ENCODE measurements at regions not wholly inside any gene's neighbourhood (a gene's known extent, or its start where the extent isn't known, plus 50 kb on each side); places are given as distances from the start of the nearest gene placed in this dataset.

GRCh38 chr3:10583798-10584708, 78.7 kb upstream of the ATP2B2 start:
- DNase-seq (ENCODE audit: low spot score): no peak

- DNase-seq (ENCODE audit: low spot score): no peak
Measured at GRCh38 chr3:10585945-10586344, 80.6 kb upstream of the ATP2B2 start.

- DNase-seq (ENCODE audit: low spot score): peak; percentile 56
Measured at GRCh38 chr3:10594915-10595314, 89.5 kb upstream of the ATP2B2 start.

- no peak for DNase-seq (ENCODE audit: low spot score)
Measured at GRCh38 chr3:10596746-10597448, 91.5 kb upstream of the ATP2B2 start.

DNA sequence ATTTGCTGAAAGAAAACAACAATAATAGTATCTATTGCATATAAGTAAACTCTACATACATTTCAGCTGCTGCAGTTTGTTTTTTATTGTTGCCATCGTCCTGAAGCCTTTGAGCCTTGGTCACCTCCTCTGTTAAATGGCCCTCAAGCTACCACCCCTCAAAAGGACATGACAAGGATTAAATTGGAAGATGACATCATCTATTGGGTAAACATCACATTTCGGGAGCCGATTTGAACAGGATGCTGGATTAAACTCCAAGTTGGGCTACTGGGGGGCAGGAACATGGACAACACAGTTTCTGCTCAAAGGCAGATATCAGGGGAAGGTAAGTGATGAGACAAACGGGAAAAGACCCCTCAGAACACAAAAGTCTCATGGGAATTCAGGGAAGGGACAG, 92.3 kb upstream of the ATP2B2 start:
- no peak for DNase-seq (ENCODE audit: low spot score)

DNA sequence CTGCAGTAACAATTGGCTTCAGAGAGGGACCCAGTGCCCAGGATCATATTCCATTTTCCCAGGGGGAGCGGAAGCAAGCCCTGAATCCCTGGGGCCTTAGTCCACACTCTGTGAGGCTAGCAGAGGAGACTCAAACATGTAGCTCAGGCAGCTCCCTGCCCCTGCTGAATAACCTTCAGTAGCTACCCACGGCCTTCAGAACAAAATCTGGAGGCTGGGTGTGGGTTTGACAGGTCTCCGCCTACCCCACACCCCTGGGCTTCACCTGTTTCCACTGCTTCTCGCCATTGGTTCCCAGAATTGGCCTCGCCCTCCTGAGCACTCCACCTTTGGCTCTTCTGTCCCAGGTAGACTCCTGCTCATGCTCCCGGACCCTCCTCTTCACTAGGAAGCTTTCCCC, 93.6 kb upstream of the ATP2B2 start:
- DNase-seq (ENCODE audit: low spot score): no peak

DNA sequence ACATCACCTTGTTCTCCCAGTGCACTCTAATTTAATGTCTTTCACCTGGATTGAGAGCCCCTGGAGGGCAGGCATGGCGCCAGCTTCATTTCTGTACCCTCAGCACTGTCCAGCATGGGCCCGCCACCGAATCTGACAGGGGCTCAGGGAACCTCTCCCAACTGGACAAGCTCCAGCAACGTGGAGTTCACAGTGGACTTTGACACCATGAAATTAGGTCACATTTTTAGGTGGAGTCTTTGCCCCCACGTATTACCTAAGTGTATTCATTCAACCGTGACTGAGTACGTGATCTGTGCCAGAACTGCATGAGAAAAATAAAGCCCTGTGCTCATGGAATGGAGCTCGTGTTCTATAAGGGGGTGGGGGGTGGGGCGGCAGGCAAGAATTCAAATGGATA, 94.1 kb upstream of the ATP2B2 start:
- DNase-seq (ENCODE audit: low spot score): no peak

- no peak for DNase-seq (ENCODE audit: low spot score)
Measured at GRCh38 chr3:10600296-10600714, 94.9 kb upstream of the ATP2B2 start.

- no peak for DNase-seq (ENCODE audit: low spot score)
Measured at GRCh38 chr3:10600726-10601125, 95.3 kb upstream of the ATP2B2 start.

DNA sequence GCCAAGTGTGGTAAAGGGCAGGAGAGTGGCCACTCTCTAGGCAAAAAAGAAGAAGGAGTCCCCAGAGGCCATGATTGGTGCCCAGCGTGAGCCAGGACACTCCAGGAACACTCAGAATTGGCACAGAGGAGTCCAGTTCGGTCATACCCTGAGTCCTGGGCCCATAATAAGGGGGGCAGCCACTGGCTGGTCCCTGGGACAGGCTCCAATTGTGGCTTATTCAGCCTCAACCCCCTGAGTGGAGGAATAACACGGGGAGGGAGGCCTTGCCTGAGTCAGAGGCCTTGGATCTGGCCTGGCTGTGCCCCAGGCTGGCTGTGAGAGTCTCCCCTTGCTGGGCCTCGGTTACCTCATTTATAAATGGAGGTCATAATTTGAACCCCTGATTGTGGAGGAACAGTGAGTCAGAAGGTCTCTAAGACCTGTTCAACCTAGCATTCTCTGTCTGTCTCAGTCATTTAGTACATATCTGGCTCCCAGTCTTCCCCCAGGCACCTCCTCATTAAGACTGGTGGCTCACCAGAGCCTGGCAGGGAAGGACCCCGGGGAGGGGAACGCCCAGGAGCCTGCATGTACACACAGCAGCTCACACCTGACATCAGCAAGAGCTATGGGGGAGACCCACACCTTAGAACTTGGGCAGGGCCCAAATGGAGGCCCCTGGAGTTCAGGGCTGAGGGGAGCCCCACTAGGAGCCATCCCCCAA, 95.9 kb upstream of the ATP2B2 start:
- no peak for DNase-seq (ENCODE audit: low spot score)

DNA sequence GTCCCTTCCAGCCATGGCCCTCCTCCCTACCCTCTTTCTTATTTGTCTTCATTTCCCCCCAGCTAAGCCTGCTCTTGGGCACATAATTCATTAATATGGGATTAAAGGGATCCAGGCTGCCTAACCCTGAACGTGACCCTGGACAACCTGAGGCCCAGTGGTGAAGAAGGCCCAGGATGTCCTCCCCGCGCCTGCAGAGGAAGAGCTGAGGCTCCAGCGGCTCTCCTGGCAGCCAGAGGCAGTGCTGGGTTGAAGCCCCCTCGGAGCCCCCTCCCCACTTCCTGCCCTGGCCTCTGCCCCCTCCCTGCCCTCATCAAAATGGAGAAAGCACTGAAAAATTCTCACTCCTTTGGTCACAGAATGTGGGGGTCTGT, 96.5 kb upstream of the ATP2B2 start:
- DNase-seq (ENCODE audit: low spot score): no peak

- no peak for DNase-seq (ENCODE audit: low spot score)
Measured at GRCh38 chr3:10602271-10602670, 96.9 kb upstream of the ATP2B2 start.

GRCh38 chr3:10602769-10603768, 97.7 kb upstream of the ATP2B2 start:
- no peak for DNase-seq (ENCODE audit: low spot score)

DNA sequence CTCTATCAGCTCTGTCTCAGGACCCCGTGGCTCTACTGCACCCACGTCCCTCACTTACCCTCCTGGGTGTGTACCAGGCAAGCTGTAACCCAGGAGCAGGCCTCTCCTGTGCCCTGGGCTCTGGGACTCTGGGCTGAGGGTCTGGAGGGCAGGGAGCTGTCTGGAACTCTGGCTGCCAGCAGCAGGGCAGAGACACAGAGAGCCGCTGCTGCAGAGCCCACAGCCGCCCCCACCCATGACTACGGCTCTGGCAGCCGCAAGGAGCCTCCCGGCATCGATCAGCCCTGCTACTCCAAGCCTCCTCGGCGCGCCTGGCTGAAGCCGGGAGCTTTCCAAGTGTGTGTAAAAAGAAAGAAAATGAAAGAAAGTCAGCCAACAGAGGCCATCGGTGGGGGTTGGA, 103.7 kb upstream of the ATP2B2 start:
- no peak for DNase-seq (ENCODE audit: low spot score)

- DNase-seq (ENCODE audit: low spot score): no peak
Measured at GRCh38 chr3:10614168-10614567, 108.8 kb upstream of the ATP2B2 start.

- DNase-seq (ENCODE audit: low spot score): no peak
Measured at GRCh38 chr3:10615715-10616114, 110.3 kb upstream of the ATP2B2 start.

- DNase-seq (ENCODE audit: low spot score): no peak
Measured at GRCh38 chr3:10616321-10616720, 110.9 kb upstream of the ATP2B2 start.

DNA sequence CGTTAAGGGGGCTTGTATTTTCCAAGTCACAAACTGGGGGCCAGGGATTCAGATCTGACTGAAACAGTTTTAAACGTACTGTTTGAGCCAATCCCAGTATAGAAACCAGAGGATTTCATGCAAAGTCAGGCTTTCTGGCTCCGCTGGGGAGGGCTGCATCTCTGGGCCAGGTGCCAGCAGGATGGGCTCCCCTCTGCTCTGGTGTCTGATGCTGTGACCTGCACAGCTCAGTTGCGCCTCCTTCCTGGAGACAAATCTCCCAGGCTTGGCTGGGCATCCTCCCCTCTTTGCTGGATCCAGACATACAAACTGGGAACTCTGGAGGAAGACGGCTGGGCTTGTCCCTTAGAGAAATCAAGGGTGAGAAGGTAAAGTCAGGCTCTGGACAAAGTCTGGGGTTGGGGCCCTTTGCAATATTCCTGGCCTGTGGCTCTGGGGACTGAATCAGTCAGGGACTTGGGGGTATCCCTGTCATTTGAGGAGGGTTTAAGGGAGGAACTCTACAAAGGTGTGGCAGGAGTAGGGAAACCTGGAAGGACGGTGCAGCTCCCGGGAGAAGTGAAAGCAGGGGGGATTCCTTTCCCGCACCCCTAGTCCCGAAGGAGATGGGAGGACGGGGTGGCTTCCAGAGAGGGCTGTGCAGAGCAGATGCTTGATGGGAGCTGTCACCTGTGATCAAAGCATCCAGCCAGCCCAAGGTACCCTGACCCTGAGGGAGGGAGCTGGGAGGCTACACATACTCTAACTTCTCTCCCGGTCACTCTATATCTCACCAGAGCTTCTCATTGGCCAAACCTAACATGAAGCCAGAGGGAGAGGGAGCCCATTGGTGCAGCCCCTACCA, 114.8 kb upstream of the ATP2B2 start:
- no peak for DNase-seq (ENCODE audit: low spot score)

DNA sequence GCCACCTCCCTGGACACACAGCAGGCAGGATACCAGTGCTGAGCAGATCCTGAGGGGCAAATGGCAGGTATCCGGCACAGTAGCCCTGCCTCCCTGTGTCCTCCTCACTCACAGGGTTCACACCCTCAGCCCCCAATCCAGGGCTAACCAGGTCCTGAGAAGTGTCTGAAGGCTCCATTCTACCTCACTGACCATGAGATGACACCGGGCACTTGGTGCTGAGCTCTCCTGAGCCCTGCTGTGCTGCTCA, 115.4 kb upstream of the ATP2B2 start:
- no peak for DNase-seq (ENCODE audit: low spot score)

GRCh38 chr3:10623578-10624275, 118.3 kb upstream of the ATP2B2 start:
- no peak for DNase-seq (ENCODE audit: low spot score)
